HepG2 (cell line): ENCODE measurements at regions not wholly inside any gene's neighbourhood (a gene's known extent, or its start where the extent isn't known, plus 50 kb on each side); places are given as distances from the start of the nearest gene placed in this dataset.

ENCODE experiments used
- ATAC-seq: fragments of 200-7000 bp; cut with Tn5 transposase; 3 replicates; pipeline ENCODE4 v1.9.1; 2020; ENCODE audit warnings: mild to moderate bottlenecking, moderate library complexity
- BruUV-seq: library from RNA; stranded (reverse); fragments of 400-500 nt; replicated peaks from 2 replicates; lab custom pipeline; 2021; lab: Mats Ljungman, UMichigan
- CTCF ChIA-PET: fragments of 300-600 bp; formaldehyde crosslinking; extraction: SDS; loops from one replicate; lab custom pipeline; 2021; ENCODE audit warnings: low total read pairs, inconsistent platforms, low intra/inter-chr PET ratio; lab: Yijun Ruan, JAX
- POLR2A ChIA-PET: fragments of 350-600 bp; sonication (Branson Sonifier 250); formaldehyde crosslinking; loops from one replicate; lab custom pipeline; 2020; ENCODE audit warnings: antibody characterized with exemption, inconsistent platforms; lab: Yijun Ruan, JAX
- DNase-seq: peaks from one replicate; pipeline ENCODE4 v3.0.0-alpha.2; 2015; ENCODE audit warnings: low spot score
- FAIRE-seq: peaks from 3 replicates; lab custom pipeline; 2011; peaks lifted over from hg19 to GRCh38; lab: Jason Lieb, UNC
- H2AFZ ChIP-seq: one replicate; pipeline ENCODE4 v1.6.1; 2011; ENCODE audit warnings: low read length, inconsistent platforms
- H3K27ac ChIP-seq: fragments of 300-600 bp; 3 replicates; pipeline ENCODE4 v1.8.0; 2011; ENCODE audit warnings: mixed run types, mild to moderate bottlenecking, mixed read lengths, low read length, inconsistent platforms; ENCODE audit not compliant: insufficient read depth; ENCODE audit errors: extremely low read length
- H3K27me3 ChIP-seq, 2 experiments: fragments of 200-600 bp in 1 of 2; 2 replicates in 1 of 2; 3 replicates in 1 of 2; pipeline versions ENCODE4 v1.6.0 to v1.8.0; 2011; ENCODE audit warnings: low read length in 2 of 2, mild to moderate bottlenecking in 2 of 2, moderate library complexity in 2 of 2, inconsistent platforms in 1 of 2; ENCODE audit not compliant: insufficient read depth in 2 of 2, control insufficient read depth in 1 of 2
- H3K36me3 ChIP-seq, 2 experiments: fragments of 200-600 bp in 1 of 2; replicated peaks in 1 of 2; 2 replicates in 1 of 2; 3 replicates in 1 of 2; pipeline versions ENCODE4 v1.5.1 to v1.8.0; 2011; ENCODE audit warnings: low read length in 2 of 2, inconsistent platforms in 1 of 2; ENCODE audit not compliant: insufficient read depth in 2 of 2, control insufficient read depth in 1 of 2
- H3K4me1 ChIP-seq: 2 replicates; pipeline ENCODE4 v1.5.1; 2012; ENCODE audit warnings: low read length, inconsistent platforms; ENCODE audit not compliant: insufficient read depth
- H3K4me2 ChIP-seq: 2 replicates; pipeline ENCODE4 v1.6.0; 2011; ENCODE audit warnings: low read depth, low read length, inconsistent platforms
- H3K4me3 ChIP-seq, 3 experiments: fragments of 200-600 bp in 1 of 3; sonication (generic), shearing (Covaris generic) in 1 of 3; replicated peaks in 1 of 3; 2 replicates each; pipeline ENCODE4 v1.5.1; 2011 to 2016; ENCODE audit warnings: low read length in 3 of 3, inconsistent platforms in 2 of 3, low read depth in 2 of 3, mild to moderate bottlenecking in 2 of 3, control low read depth in 1 of 3, mixed read lengths in 1 of 3; ENCODE audit not compliant: insufficient read depth in 1 of 3
- H3K79me2 ChIP-seq: one replicate; pipeline ENCODE4 v1.6.1; 2011; ENCODE audit warnings: low read length, inconsistent platforms; ENCODE audit not compliant: insufficient read depth
- H3K9ac ChIP-seq: 2 replicates; pipeline ENCODE4 v1.6.0; 2011; ENCODE audit warnings: mild to moderate bottlenecking, low read depth, low read length, inconsistent platforms; ENCODE audit not compliant: insufficient read depth
- H3K9me3 ChIP-seq: 2 replicates; pipeline ENCODE4 v1.5.1; 2012; ENCODE audit warnings: mild to moderate bottlenecking, low read length
- H4K20me1 ChIP-seq: 2 replicates; pipeline ENCODE4 v1.6.0; 2011; ENCODE audit warnings: inconsistent platforms, mild to moderate bottlenecking, low read length, moderate library complexity; ENCODE audit not compliant: insufficient read depth
- ARID3A ChIP-seq: IDR thresholded peaks from 2 replicates; pipeline ENCODE4 v1.6.1; 2012; ENCODE audit warnings: low read depth, low read length, improper control_type of control experiment
- CREM ChIP-seq, 2 experiments: sonication (generic) in 1 of 2; formaldehyde crosslinking in 1 of 2; IDR thresholded peaks; 2 replicates each; pipeline versions ENCODE4 v1.4.0 to v1.6.1; 2016 to 2020; ENCODE audit warnings: antibody characterized with exemption in 1 of 2, mild to moderate bottlenecking in 1 of 2, missing genetic modification reagents in 1 of 2
- GPN1 ChIP-seq: sonication (generic); formaldehyde crosslinking; IDR thresholded peaks from 2 replicates; pipeline ENCODE4 v1.5.1; 2020; ENCODE audit warnings: missing genetic modification reagents, borderline replicate concordance
- HBP1 ChIP-seq: IDR thresholded peaks from 2 replicates; pipeline ENCODE4 v1.6.1; 2016; ENCODE audit warnings: low read depth, control low read depth
- MXI1 ChIP-seq: IDR thresholded peaks from 3 replicates; pipeline ENCODE4 v1.6.1; 2012; ENCODE audit warnings: low read depth, low read length, inconsistent platforms, borderline replicate concordance
- PRMT3 ChIP-seq: sonication (generic); formaldehyde crosslinking; IDR thresholded peaks from 2 replicates; pipeline ENCODE4 v1.8.1; 2022; ENCODE audit warnings: low read depth, mild to moderate bottlenecking, moderate library complexity, missing genetic modification reagents, borderline replicate concordance
- PRPF4 ChIP-seq: fragments of 200-400 bp; formaldehyde crosslinking; IDR thresholded peaks from 2 replicates; pipeline ENCODE4 v1.6.1; 2016; ENCODE audit warnings: low read length, low read depth; ENCODE audit not compliant: poor library complexity, severe bottlenecking
- RAD21 ChIP-seq: fragments of 450-650 bp; formaldehyde crosslinking; IDR thresholded peaks from 2 replicates; pipeline ENCODE4 v1.5.0; 2020; ENCODE audit warnings: mild to moderate bottlenecking
- RORA ChIP-seq: sonication (generic); formaldehyde crosslinking; IDR thresholded peaks from 2 replicates; pipeline ENCODE4 v1.5.0; 2020; ENCODE audit warnings: mild to moderate bottlenecking, missing genetic modification reagents, moderate library complexity
- STAT5B ChIP-seq: sonication (generic); formaldehyde crosslinking; IDR thresholded peaks from 2 replicates; pipeline ENCODE4 v1.4.0; 2020; ENCODE audit warnings: missing genetic modification reagents
- TFE3 ChIP-seq: IDR thresholded peaks from 2 replicates; pipeline ENCODE4 v1.6.1; 2016
- THAP7 ChIP-seq: sonication (generic); formaldehyde crosslinking; IDR thresholded peaks from 2 replicates; pipeline ENCODE4 v1.8.1; 2023; ENCODE audit warnings: mild to moderate bottlenecking, missing genetic modification reagents
- TOPORS ChIP-seq: sonication (generic); formaldehyde crosslinking; IDR thresholded peaks from 2 replicates; pipeline ENCODE4 v1.8.0; 2023; ENCODE audit warnings: mild to moderate bottlenecking, missing genetic modification reagents
- ZNF12 ChIP-seq: sonication (generic); formaldehyde crosslinking; IDR thresholded peaks from 2 replicates; pipeline ENCODE4 v1.5.0; 2020; ENCODE audit warnings: missing genetic modification reagents
- ZNF333 ChIP-seq: sonication (generic); formaldehyde crosslinking; IDR thresholded peaks from 2 replicates; pipeline ENCODE4 v1.4.0; 2020; ENCODE audit warnings: mild to moderate bottlenecking, missing genetic modification reagents, borderline replicate concordance
- ZNF432 ChIP-seq: sonication (generic); formaldehyde crosslinking; IDR thresholded peaks from 2 replicates; pipeline ENCODE4 v1.5.0; 2020; ENCODE audit warnings: missing genetic modification reagents, mild to moderate bottlenecking, borderline replicate concordance
- ZNF556 ChIP-seq: sonication (generic); formaldehyde crosslinking; IDR thresholded peaks from 2 replicates; pipeline ENCODE4 v1.4.0; 2020; ENCODE audit warnings: mild to moderate bottlenecking, missing genetic modification reagents, borderline replicate concordance
- ZNF589 ChIP-seq: sonication (generic); formaldehyde crosslinking; conservative IDR thresholded peaks from 2 replicates; pipeline ENCODE4 v1.8.0; 2022; ENCODE audit warnings: mild to moderate bottlenecking, moderate library complexity, missing genetic modification reagents
- WGBS: methylation state at CpG from one replicate; pipeline ENCODE4 v1.1.6; 2017; ENCODE audit warnings: low lambda C conversion rate; 5-methylcytosine and 5-hydroxymethylcytosine counted together
- in situ Hi-C: cut with HindIII; loops from 2 replicates; pipeline ENCODE4 v1.10.0; 2017; ENCODE audit warnings: low pct_unique_long_range_greater_than_20kb; ENCODE audit not compliant: extremely low pct_ligation_motif_present
- intact Hi-C: fragments of 100-400 bp; cut with micrococcal nuclease; formaldehyde crosslinking; loops from one replicate; pipeline ENCODE4 v1.10.0; 2022; ENCODE audit not compliant: unreplicated experiment

GRCh38 chr13:67878376-67878775 lies 648.2 kb upstream of the PCDH9 start:
- no peak overlapping the region for H3K9ac ChIP-seq
- intact Hi-C loops (no loop called here), in situ Hi-C loops (no loop called here)
- no TSS peak for BruUV-seq
- no peak overlapping the region for H3K4me2 ChIP-seq
- no peak for FAIRE-seq
- H2AFZ ChIP-seq: no peak overlapping the region
- H3K4me3 ChIP-seq: no peak overlapping the region
- no peaks in the 10 kb centered on the region for H3K4me1 ChIP-seq
- no peaks in the 10 kb centered on the region for H3K79me2 ChIP-seq
- H3K9me3 ChIP-seq: no peaks in the 10 kb centered on the region
- no peak overlapping the region for H3K27ac ChIP-seq
- ChIA-PET POLR2A (no interaction called here), CTCF (no interaction called here)
- no peaks in the 10 kb centered on the region for H4K20me1 ChIP-seq
- TF ChIP-seq ZNF333 (CRISPR knock-in tag) (no peak), TFE3 (CRISPR knock-in tag) (no peak), HBP1 (no peak), RORA (CRISPR knock-in tag) (no peak), ZNF432 (CRISPR knock-in tag) (no peak), STAT5B (no peak), TOPORS (CRISPR knock-in tag) (no peak), ZNF589 (CRISPR knock-in tag) (no peak), ZNF12 (no peak), PRMT3 (CRISPR knock-in tag) (no peak), THAP7 (CRISPR knock-in tag) (no peak), ZNF556 (CRISPR knock-in tag) (no peak), RAD21 (CRISPR knock-in tag) (no peak), PRPF4 (no peak), GPN1 (CRISPR knock-in tag) (no peak), CREM (IDR thresholded peaks at IDR 0.05) (no peak), CREM (CRISPR knock-in tag; IDR thresholded peaks at IDR 0.05) (no peak), ARID3A (no peak), MXI1 (no peak)
- H3K27me3 ChIP-seq: no peaks in the 10 kb centered on the region; a peak in 1 of 5 replicates
- no peak for ATAC-seq
- 0% methylated on average over 2 of the region's 8 CpGs for WGBS
- no peaks in the 10 kb centered on the region for H3K36me3 ChIP-seq
- no peak for DNase-seq
